H9 (cell line): ENCODE measurements at regions not wholly inside any gene's neighbourhood (a gene's known extent, or its start where the extent isn't known, plus 50 kb on each side); places are given as distances from the start of the nearest gene placed in this dataset.
"Not testable (repeated sequence)": the region's sequence is repeated elsewhere in the genome, so short reads cannot be mapped to it uniquely, and the experiment has no call there.

Experiments used
- DNase-seq: peaks from one replicate; pipeline ENCODE4 v3.0.0-alpha.2; 2017
- H2AFZ ChIP-seq: one replicate; pipeline ENCODE4 v1.6.1; 2013; ENCODE audit warnings: mild to moderate bottlenecking, low read length, control low read depth, moderate library complexity
- H2AK5ac ChIP-seq: 2 replicates; pipeline ENCODE4 v1.6.1; 2013; ENCODE audit warnings: low read length, control low read depth, mixed read lengths; ENCODE audit not compliant: insufficient read length
- H2BK120ac ChIP-seq: one replicate; pipeline ENCODE4 v1.6.1; 2013; ENCODE audit warnings: low read depth, mild to moderate bottlenecking, low read length, control low read depth, inconsistent platforms; ENCODE audit not compliant: poor library complexity, severe bottlenecking
- H2BK12ac ChIP-seq: 2 replicates; pipeline ENCODE4 v1.6.1; 2013; ENCODE audit warnings: low read length, control low read depth, mixed read lengths, low read depth; ENCODE audit not compliant: insufficient read length
- H2BK15ac ChIP-seq: 2 replicates; pipeline ENCODE4 v1.6.1; 2013; ENCODE audit warnings: low read depth, low read length, control low read depth
- H2BK20ac ChIP-seq: one replicate; pipeline ENCODE4 v1.6.1; 2013; ENCODE audit warnings: low read depth, mild to moderate bottlenecking, low read length, control low read depth, inconsistent platforms; ENCODE audit not compliant: poor library complexity, severe bottlenecking
- H2BK5ac ChIP-seq: 2 replicates; pipeline ENCODE4 v1.6.1; 2013; ENCODE audit warnings: low read length, control low read depth, mixed read lengths; ENCODE audit not compliant: insufficient read length
- H3K14ac ChIP-seq: 2 replicates; pipeline ENCODE4 v1.6.1; 2013; ENCODE audit warnings: low read length, control low read depth; ENCODE audit not compliant: insufficient read depth
- H3K18ac ChIP-seq: 2 replicates; pipeline ENCODE4 v1.6.1; 2013; ENCODE audit warnings: low read depth, mild to moderate bottlenecking, mixed read lengths, low read length, control low read depth; ENCODE audit not compliant: insufficient read length
- H3K23ac ChIP-seq: 2 replicates; pipeline ENCODE4 v1.6.1; 2013; ENCODE audit warnings: low read length, control low read depth, mixed read lengths, low read depth; ENCODE audit not compliant: insufficient read length
- H3K23me2 ChIP-seq: 2 replicates; pipeline ENCODE4 v1.6.1; 2013; ENCODE audit warnings: low read depth, mild to moderate bottlenecking, mixed read lengths, low read length, control low read depth; ENCODE audit not compliant: insufficient read length, poor library complexity, severe bottlenecking
- H3K27ac ChIP-seq: 2 replicates; pipeline ENCODE4 v1.5.1; 2013; ENCODE audit warnings: low read length, control low read depth, mixed read lengths, low read depth; ENCODE audit not compliant: insufficient read length
- H3K27me3 ChIP-seq: 2 replicates; pipeline ENCODE4 v1.6.1; 2013; ENCODE audit warnings: low read length, control low read depth, inconsistent platforms; ENCODE audit not compliant: insufficient read depth
- H3K4ac ChIP-seq: 2 replicates; pipeline ENCODE4 v1.6.1; 2013; ENCODE audit warnings: low read depth, mild to moderate bottlenecking, control low read depth, inconsistent platforms, low read length, moderate library complexity
- H3K4me1 ChIP-seq: 2 replicates; pipeline ENCODE4 v1.6.1; 2013; ENCODE audit warnings: low read length, control low read depth, inconsistent platforms; ENCODE audit not compliant: insufficient read depth
- H3K4me2 ChIP-seq: 2 replicates; pipeline ENCODE4 v1.6.1; 2013; ENCODE audit warnings: low read length, control low read depth, mixed read lengths; ENCODE audit not compliant: insufficient read length, insufficient read depth
- H3K56ac ChIP-seq: 2 replicates; pipeline ENCODE4 v1.6.1; 2013; ENCODE audit warnings: low read depth, mild to moderate bottlenecking, mixed read lengths, low read length, control low read depth; ENCODE audit not compliant: insufficient read length
- H3K79me1 ChIP-seq: 2 replicates; pipeline ENCODE4 v1.6.1; 2013; ENCODE audit warnings: low read depth, mild to moderate bottlenecking, moderate library complexity, low read length, control low read depth, inconsistent platforms; ENCODE audit not compliant: insufficient read depth, poor library complexity, severe bottlenecking
- H3K79me2 ChIP-seq: 2 replicates; pipeline ENCODE4 v1.6.1; 2013; ENCODE audit warnings: low read length, control low read depth, inconsistent platforms; ENCODE audit not compliant: insufficient read depth
- H3K9ac ChIP-seq: 2 replicates; pipeline ENCODE4 v1.6.1; 2013; ENCODE audit warnings: low read length, control low read depth, mixed read lengths; ENCODE audit not compliant: insufficient read length; ENCODE audit errors: extremely low read depth
- H3K9me3 ChIP-seq: one replicate; pipeline ENCODE4 v1.6.1; 2013; ENCODE audit warnings: low read depth, low read length, inconsistent platforms; ENCODE audit not compliant: control insufficient read depth
- H3T11ph ChIP-seq: one replicate; pipeline ENCODE4 v1.6.1; 2013; ENCODE audit warnings: mild to moderate bottlenecking, low read length, control low read depth, inconsistent platforms
- H4K20me1 ChIP-seq: one replicate; pipeline ENCODE4 v1.6.1; 2013; ENCODE audit not compliant: control insufficient read depth, insufficient read length, insufficient read depth
- H4K5ac ChIP-seq: 2 replicates; pipeline ENCODE4 v1.6.1; 2013; ENCODE audit warnings: low read depth, mild to moderate bottlenecking, mixed read lengths, low read length, control low read depth; ENCODE audit not compliant: insufficient read length
- H4K8ac ChIP-seq: replicated peaks from 2 replicates; pipeline ENCODE4 v1.6.1; 2013; ENCODE audit warnings: low read length, control low read depth, mixed read lengths, low read depth; ENCODE audit not compliant: insufficient read length
- H4K91ac ChIP-seq: 2 replicates; pipeline ENCODE4 v1.6.1; 2013; ENCODE audit warnings: low read depth, mild to moderate bottlenecking, moderate library complexity, mixed read lengths, low read length, control low read depth; ENCODE audit not compliant: insufficient read length
- H3K27ac Mint-ChIP-seq, 3 experiments: 2 replicates in 2 of 3; 3 replicates in 1 of 3; pipeline ENCODE4 v1.8.0; 2020 to 2021; ENCODE audit warnings: mixed read lengths in 3 of 3, mild to moderate bottlenecking in 1 of 3, moderate library complexity in 1 of 3
- H3K27me3 Mint-ChIP-seq: 2 replicates; pipeline ENCODE4 v1.8.0; 2021; ENCODE audit warnings: low read depth, mild to moderate bottlenecking, moderate library complexity, mixed read lengths
- H3K36me3 Mint-ChIP-seq, 3 experiments: 2 replicates in 2 of 3; 3 replicates in 1 of 3; pipeline ENCODE4 v1.8.0; 2020 to 2021; ENCODE audit warnings: low read depth in 3 of 3, mixed read lengths in 3 of 3; ENCODE audit not compliant: insufficient read depth in 1 of 3
- H3K4me1 Mint-ChIP-seq, 2 experiments: 2 replicates each; pipeline ENCODE4 v1.8.0; 2020; ENCODE audit warnings: mixed read lengths in 2 of 2
- H3K4me3 Mint-ChIP-seq, 2 experiments: 2 replicates in 1 of 2; 3 replicates in 1 of 2; pipeline ENCODE4 v1.8.0; 2020 to 2021; ENCODE audit warnings: mild to moderate bottlenecking in 2 of 2, mixed read lengths in 2 of 2, moderate library complexity in 1 of 2
- H3K9me3 Mint-ChIP-seq, 2 experiments: 2 replicates in 1 of 2; 3 replicates in 1 of 2; pipeline ENCODE4 v1.8.0; 2020; ENCODE audit warnings: mild to moderate bottlenecking in 2 of 2, mixed read lengths in 2 of 2, moderate library complexity in 1 of 2
- WGBS: extraction: QIAGEN DNeasy Blood & Tissue Kit; methylation state at CpG from one replicate; pipeline ENCODE4 v1.1.7; 2013; ENCODE audit warnings: missing lambda C conversion rate, low lambda C conversion rate, mixed read lengths; ENCODE audit not compliant: insufficient read length; ENCODE audit errors: extremely low coverage; 5-methylcytosine and 5-hydroxymethylcytosine counted together
- TF ChIP-seq, protein P1 (sequence below): fragments of 200-600 bp; sonication (generic); conservative IDR thresholded peaks from 3 replicates; pipeline ENCODE4 v1.8.0; 2021; ENCODE audit warnings: antibody characterized with exemption, mild to moderate bottlenecking

DNA sequence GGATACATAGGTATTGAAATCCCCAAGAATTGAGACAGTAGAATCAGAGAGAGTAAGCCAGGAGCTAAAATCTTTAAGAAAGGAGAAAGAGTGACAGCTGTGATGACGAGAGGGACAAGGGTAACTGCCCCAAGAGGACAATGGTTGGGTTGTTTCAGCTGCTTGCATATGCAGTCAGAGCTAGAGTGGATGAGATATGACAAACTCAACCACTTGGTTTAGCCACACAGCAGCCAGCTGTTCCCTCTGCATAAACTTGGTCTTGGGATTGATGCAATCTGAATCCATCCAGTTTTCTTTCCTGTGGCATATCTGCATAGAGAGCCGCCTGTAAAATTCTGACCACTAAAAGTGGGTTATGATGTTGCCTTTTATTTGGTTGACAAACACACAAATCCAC, 100.7 kb downstream of the ZNF622 start:
- 0 out of 7 replicates have a peak, but pooled peaks cover 0 to 1% (median 0%) of the 10 kb centered on the region in 3 experiments for H3K36me3 Mint-ChIP-seq
- Histone ChIP-seq H3K27me3 (no peaks in the 10 kb centered on the region), H3K27ac (no peak overlapping the region)

DNA sequence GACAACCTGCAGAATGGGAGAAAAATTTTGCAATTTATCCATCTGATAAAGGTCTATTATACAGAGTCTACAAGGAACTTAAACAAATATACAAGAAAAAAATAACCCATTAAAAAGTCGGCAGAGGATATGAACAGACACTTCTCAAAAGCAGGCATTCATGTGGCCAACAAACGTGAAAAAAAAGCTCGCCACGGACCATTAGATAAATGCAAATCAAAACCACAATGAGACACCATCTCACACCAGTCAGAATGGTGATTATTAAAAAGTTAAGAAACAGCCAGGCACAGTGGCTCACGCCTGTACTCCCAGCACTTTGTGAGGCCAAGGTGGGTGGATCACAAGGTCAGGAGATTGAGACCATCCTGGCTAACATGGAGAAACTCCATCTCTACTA, 112.2 kb downstream of the ZNF622 start:
- not testable (repeated sequence) for H3K4me1 Mint-ChIP-seq, H3K23ac ChIP-seq, H2BK5ac ChIP-seq, H4K5ac ChIP-seq, H2BK20ac ChIP-seq, H3T11ph ChIP-seq, H3K79me2 ChIP-seq, H3K27me3 ChIP-seq, DNase-seq, H3K27me3 Mint-ChIP-seq, H2AFZ ChIP-seq, H3K18ac ChIP-seq, H3K4me2 ChIP-seq, H2AK5ac ChIP-seq, H2BK120ac ChIP-seq, H4K20me1 ChIP-seq, H4K91ac ChIP-seq, H3K27ac Mint-ChIP-seq, H3K9me3 ChIP-seq, H3K14ac ChIP-seq, H3K27ac ChIP-seq, H3K36me3 Mint-ChIP-seq, H3K4ac ChIP-seq, H3K79me1 ChIP-seq, H3K4me1 ChIP-seq, H3K56ac ChIP-seq, H3K9ac ChIP-seq, H3K23me2 ChIP-seq, H2BK12ac ChIP-seq, H3K4me3 Mint-ChIP-seq, H4K8ac ChIP-seq, H2BK15ac ChIP-seq
- H3K9me3 Mint-ChIP-seq, result peaks cover 3 to 15% of the 10 kb centered on the region in 2 experiments
- WGBS, result no CpG with 5 or more reads among the region's 5 CpGs

More for the DNA sequence above, 100.7 kb downstream of the ZNF622 start:
- H3K18ac ChIP-seq, result no peak overlapping the region
- no peak overlapping the region for H3K14ac ChIP-seq
- no CpG with 5 or more reads among the region's 2 CpGs for WGBS
- no peak overlapping the region for H4K8ac ChIP-seq
- no peaks in the 10 kb centered on the region for H4K20me1 ChIP-seq
- no peak overlapping the region for H3K23ac ChIP-seq
- Mint-ChIP-seq H3K4me1 (no peaks in the 10 kb centered on the region), H3K4me3 (no peak overlapping the region), H3K9me3 (0 out of 5 replicates have a peak, but pooled peaks cover 0 to 2% of the 10 kb centered on the region in 2 experiments), H3K27me3 (no peaks in the 10 kb centered on the region), H3K27ac (no peak overlapping the region)
- no peak overlapping the region for H2BK20ac ChIP-seq
- no peak overlapping the region for H2BK15ac ChIP-seq
- H3K56ac ChIP-seq, result no peak overlapping the region
- H3K79me2 ChIP-seq, result no peaks in the 10 kb centered on the region
- H2AFZ ChIP-seq, result no peak overlapping the region
- no peak overlapping the region for H2BK120ac ChIP-seq
- H3K4ac ChIP-seq, result no peak overlapping the region
- TF ChIP-seq, protein P1, sequence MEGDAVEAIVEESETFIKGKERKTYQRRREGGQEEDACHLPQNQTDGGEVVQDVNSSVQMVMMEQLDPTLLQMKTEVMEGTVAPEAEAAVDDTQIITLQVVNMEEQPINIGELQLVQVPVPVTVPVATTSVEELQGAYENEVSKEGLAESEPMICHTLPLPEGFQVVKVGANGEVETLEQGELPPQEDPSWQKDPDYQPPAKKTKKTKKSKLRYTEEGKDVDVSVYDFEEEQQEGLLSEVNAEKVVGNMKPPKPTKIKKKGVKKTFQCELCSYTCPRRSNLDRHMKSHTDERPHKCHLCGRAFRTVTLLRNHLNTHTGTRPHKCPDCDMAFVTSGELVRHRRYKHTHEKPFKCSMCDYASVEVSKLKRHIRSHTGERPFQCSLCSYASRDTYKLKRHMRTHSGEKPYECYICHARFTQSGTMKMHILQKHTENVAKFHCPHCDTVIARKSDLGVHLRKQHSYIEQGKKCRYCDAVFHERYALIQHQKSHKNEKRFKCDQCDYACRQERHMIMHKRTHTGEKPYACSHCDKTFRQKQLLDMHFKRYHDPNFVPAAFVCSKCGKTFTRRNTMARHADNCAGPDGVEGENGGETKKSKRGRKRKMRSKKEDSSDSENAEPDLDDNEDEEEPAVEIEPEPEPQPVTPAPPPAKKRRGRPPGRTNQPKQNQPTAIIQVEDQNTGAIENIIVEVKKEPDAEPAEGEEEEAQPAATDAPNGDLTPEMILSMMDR, result no peak
- no peak overlapping the region for H3K4me2 ChIP-seq
- no peaks in the 10 kb centered on the region for H3K4me1 ChIP-seq
- H3K23me2 ChIP-seq, result no peaks in the 10 kb centered on the region
- no peak overlapping the region for H3K9ac ChIP-seq
- no peak overlapping the region for H4K5ac ChIP-seq
- no peak overlapping the region for H4K91ac ChIP-seq
- no peak overlapping the region for H3T11ph ChIP-seq
- no peak overlapping the region for H2AK5ac ChIP-seq
- H3K79me1 ChIP-seq, result no peaks in the 10 kb centered on the region
- H2BK5ac ChIP-seq, result no peak overlapping the region
- no peak for DNase-seq
- H2BK12ac ChIP-seq, result no peak overlapping the region
- H3K9me3 ChIP-seq, result no peaks in the 10 kb centered on the region
